GM21529 (cell line): ENCODE measurements at regions not wholly inside any gene's neighbourhood (a gene's known extent, or its start where the extent isn't known, plus 50 kb on each side); places are given as distances from the start of the nearest gene placed in this dataset.
"Not testable (repeated sequence)": the region's sequence is repeated elsewhere in the genome, so short reads cannot be mapped to it uniquely, and the experiment has no call there.

Experiments
- ATAC-seq: cut with Tn5 transposase; IDR thresholded peaks from one replicate; pipeline ENCODE4 v1.9.1; 2021; ENCODE audit not compliant: unreplicated experiment

- ATAC-seq = no peak
These were observed 348.0 kb downstream of the NPR3 start for GRCh38 chr5:33059081-33059480.

DNA sequence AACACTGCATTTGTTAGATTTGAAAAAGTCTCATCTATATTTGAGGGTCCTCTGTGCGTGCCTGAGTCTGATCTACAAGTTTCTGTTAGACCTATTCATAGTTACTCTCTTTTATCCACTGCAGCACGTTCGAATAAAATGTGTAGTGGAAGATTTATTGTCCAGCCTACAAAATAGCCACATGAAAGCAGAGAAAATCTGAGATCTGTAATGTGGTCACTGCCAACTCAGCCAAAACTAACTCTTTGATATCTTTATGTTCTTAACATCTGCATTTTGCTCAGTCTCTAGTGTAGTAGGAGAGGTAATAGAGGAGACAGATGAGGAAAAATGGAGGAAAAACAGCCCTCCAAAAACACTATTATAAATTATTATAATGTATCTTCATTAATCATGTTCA, 354.0 kb downstream of the NPR3 start:
- ATAC-seq = no peak

DNA sequence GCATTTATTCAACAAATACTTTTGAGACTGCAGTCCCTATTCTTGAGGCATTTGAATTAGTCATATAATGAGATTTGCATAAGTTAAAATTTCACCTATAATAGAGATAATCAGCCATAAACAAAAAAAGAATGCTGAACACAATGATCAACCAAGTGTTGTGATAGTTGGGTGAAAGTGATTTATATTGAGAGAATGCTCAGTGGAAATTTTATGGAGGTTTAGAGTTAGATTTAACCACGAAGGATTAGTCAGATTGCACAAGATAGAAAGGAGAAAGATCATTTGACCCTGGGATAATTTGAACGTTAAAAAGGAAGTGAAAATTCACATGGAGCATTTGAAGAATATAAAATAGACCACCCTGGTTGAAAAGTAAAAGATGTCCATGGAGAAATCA, 356.2 kb downstream of the NPR3 start:
- no peak for ATAC-seq

DNA sequence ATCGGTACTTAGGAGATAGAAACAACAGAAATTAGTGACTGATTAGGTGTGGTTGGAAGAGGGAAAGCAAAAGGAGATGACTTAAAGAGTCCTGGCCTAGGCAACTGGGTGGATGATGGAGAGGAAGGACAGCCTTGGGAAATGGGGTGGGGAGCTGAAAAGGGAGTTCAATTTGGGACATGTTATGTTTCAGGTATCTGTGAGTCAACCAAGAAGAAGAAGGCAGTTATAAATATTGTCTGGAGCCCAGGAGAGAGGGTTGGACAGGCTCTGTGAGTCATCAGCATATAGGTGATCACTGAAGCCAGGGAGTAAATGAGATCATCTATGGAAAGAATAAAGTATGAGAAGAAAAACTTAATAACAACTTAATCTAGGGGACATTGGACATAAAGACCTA, 357.7 kb downstream of the NPR3 start:
- no peak for ATAC-seq

DNA sequence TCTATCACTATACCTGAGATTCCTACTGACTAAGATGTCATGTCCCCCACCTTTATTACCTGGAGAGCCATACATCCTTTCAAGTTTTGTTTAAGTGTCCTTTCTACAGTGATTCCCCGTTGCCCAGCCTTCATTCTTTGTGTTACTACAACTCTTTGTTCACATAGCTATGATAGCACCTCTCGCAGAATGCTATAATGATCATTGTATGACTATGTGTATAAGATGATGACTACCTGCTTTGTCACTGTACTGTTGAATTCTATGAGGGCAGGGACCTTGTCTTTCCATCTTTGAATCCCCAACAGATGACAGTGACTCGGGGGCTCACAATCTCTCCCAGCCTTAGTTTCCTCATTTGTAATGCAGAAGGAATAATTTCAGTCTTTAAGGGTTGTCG, 361.2 kb downstream of the NPR3 start:
- ATAC-seq = no peak

DNA sequence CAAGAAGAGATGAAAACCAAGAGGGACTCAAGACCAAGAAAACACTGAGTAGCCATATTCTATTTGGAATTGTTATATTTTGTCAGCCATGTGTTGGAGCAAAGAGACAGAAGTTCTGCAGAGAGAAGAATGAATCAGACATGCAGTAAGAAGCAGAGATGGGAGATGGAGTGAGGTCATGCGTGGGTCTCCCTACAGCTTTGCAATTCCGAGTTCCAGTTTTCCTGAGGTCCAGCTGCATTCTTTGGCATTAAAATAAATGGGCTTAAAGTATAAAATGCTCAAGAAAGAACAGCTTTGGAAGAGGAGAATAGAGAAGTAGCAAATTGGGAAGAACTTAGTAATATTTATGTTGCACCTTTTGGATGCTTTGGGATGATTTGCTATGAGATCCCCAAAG, 361.6 kb downstream of the NPR3 start:
- no peak for ATAC-seq

DNA sequence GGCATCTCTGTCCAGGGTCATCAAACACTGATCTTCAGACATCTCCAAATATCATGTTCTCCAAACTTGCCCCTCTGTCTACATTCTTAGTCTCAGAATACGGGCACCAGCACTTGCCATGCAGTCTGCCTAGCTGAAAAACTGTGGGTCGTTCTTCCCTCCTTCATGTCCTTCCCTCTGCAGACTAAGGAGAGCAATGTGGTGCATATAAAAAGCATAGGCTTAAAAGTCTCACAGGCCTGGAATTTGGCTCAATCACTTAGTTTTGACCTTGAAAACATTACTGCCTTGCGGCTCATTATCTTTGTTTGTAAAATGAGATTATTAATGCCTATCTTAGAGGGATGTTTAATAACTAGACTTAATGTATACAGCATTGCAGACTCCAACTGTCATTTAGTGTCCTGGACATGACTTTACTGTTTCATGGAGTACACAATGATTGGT, 362.8 kb downstream of the NPR3 start:
- no peak for ATAC-seq

- no peak for ATAC-seq
These were observed 363.4 kb downstream of the NPR3 start for GRCh38 chr5:33074548-33074947.

DNA sequence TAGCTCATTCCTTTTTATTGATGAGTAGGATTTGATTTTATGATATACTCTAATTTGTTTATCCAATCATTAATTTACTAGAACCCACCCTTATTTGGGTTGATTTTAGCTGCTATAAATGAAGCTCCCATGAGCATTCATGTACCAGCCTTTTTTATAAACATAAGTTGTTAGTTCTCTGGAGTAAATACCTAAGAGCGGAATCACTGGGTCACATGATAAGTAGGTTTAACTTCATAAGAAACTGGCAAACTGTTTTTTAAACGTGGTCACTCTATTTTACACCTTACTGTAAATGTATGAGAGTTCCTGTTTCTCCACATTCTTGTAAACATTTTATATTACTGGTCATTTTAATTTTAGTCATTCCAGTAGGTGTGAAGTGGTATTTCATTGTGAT, 364.6 kb downstream of the NPR3 start:
- ATAC-seq = no peak

DNA sequence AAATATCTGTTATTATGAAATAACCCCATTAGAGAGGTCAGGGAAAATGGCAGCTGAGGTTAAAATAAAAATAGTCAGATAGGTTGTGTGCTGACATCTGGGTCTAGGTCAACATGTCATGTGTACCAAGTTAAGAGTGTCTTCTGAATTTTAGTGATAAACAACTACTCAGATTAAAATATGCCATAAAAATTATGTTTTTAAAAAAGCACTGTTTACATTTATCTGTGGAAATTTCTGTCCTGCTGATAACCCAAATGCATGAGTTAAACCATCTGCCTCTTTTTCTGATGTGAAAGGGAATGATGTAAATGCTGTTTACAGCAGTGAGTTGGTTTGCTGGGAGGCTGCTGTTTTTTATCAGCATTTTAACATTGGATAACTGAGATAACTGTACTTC, 361.2 kb upstream of the TARS1 start:
- no peak for ATAC-seq

DNA sequence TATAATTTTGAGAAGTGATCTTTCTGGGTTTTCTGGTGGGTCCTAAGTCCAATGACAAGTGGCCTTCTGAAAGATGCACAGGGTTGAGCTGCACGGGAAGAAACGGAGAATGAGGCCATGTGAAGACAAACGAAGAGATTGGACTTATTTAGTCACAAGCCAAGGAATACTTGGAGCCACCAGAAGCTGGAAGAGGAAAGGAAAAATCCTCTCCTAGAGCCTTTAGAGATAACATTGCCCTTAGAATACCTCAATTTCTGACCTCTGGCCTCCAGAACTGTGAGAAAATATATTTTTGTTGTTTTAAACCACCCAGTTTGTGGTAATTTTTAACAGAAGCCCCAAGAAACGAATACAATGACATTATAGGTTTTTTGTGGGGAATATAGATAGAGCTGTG, 360.5 kb upstream of the TARS1 start:
- ATAC-seq = no peak

- no peak for ATAC-seq
These were observed 352.6 kb upstream of the TARS1 start for GRCh38 chr5:33088176-33088575.

DNA sequence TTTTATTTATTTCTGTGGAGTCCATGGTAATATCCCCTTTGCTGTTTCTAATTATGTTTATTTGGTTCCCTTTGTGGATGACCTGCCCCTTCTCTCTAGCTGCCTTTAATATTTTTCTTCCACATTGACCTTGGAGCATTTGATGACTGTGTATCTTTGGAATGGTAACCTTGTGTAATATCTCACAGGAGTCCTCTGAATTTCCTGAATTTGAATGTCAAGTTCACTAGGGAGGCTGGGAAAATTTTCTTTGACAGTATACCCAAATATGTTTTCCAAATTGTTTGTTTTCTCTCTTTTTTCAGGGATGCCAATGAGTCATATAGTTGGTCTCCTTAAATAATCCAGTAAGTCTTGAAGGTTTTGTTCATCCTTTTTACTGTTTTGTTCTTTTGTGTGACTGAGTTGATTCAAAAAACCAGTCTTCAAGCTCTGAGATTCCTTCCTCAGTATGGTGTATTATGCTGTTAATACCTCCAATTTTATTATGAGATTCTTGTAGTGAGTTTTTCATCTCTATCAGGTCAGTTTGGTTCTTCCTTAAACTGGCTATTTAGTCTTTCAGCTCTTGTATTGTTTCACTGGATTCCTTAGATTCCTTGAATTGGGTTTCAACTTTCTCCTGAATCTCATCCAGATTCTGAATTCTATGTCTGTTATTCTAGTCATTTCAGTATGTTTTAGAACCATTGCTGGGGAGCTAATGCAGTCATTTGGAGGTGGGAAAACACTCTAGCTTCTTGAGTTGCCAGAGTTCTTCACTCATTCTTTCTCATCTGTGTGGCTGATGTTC, 349.0 kb upstream of the TARS1 start:
- ATAC-seq = no peak

GRCh38 chr5:33092719-33093118, 348.0 kb upstream of the TARS1 start:
- no peak for ATAC-seq

DNA sequence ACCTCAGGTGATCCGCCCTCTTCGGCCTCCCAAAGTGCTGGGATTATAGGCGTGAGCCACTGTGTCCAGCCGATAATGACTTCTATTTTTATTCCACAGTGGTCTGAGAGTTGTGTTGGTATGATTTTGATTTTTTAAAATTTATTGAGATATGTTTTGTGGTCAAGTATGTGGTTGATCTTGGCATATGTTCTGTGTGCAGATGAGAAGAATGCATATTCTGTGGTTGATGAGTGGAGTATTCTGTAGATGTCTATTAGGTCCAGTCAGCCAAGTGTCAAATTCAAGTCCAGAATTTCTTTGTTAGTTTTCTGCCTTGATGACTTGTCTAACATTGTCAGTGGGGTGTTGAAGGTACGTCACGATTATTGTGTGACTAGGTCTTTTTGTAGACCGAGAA, 338.2 kb upstream of the TARS1 start:
- no peak for ATAC-seq

DNA sequence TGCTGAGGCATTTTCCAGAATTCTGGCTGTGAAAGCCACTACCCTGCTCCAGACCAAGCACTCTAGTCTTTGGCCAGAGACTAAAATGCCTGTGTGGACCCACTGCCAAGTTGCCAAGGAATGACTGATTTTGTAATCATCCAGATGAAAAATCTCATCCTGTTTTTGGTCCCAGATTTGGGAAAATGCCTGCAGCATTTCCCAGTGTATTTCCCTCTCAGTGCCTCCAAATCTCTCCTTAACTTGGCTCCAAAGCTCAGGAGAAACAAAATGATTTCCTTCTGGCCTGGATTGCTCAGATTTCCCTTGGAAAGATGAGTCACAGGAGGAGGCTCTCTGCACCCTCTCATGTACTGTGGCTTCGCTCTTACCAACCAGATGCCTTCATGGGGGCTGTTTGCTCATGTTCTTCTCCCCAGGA, 335.2 kb upstream of the TARS1 start:
- ATAC-seq = no peak

GRCh38 chr5:33110496-33110895, 330.3 kb upstream of the TARS1 start:
- not testable (repeated sequence) for ATAC-seq

GRCh38 chr5:33114361-33114760, 326.4 kb upstream of the TARS1 start:
- ATAC-seq = no peak

DNA sequence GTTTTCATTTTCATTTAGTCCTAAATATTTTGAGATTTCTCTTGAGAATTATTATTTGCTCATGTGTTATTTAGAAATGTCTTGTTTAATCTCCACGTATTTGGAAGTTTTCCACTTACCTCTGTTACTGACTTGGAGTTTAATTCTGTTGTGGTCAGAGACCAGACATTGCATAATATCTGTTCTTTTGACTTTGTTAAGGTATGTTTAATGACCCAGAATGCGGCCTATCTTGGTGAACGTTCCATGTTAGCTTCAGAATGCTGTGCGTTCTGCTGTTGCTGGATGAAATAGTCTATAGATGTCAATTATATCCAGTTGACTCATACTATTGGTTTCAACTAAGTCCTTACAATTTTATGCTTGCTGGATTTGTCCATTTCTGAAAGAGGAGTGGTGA, 325.3 kb upstream of the TARS1 start:
- no peak for ATAC-seq

DNA sequence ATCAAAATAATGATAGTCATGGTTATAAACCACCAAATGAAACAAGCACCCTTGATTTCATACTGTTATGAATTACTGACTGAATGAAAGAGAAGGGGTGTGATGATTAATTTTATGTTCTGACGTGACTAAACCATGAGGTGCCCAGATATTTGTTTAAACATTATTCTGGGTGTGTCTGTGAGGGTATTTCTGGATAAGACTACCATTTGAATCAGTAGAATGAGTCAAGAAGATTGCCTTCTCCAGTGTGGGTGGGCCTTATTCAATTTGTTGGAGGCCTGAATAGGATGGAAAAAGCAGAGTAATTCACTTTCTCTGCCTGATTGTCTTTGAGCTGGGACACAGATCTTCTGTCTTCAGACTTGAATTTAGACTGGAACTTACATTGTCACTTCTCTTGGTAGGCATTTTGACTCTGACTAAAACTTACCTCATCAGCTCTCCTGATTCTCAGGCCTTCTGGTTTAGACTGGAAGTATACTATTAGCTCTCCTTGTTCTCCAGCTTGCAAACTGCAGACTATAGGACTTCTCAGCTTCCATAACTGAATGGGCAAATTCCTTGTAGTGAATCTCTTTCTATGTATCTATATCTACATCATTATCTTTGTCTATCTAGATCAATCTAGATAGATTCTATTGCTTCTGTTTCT, 321.9 kb upstream of the TARS1 start:
- no peak for ATAC-seq

GRCh38 chr5:33120671-33121070, 320.1 kb upstream of the TARS1 start:
- ATAC-seq = no peak

GRCh38 chr5:33129309-33129708, 311.5 kb upstream of the TARS1 start:
- ATAC-seq = no peak

DNA sequence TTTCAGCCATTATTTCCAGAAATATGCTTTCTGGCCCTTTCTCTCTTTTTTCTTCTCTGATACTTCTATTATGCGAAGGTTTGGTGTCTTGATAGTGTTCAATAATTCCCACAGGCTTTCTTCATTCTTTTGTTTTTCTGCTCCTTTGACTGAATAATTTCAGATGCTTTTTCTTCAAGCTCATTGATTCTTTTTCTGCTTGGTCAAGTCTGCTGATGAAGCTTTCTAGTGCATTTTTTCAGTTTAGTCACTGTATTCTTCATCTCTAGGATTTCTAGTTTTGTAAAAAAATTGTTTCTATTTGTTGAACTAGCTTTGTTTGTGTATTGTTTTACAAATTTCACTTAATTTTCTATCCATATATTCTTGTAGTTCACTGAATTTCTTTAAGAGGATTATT, 304.0 kb upstream of the TARS1 start:
- ATAC-seq = no peak
